K562 (cell line): ENCODE measurements at regions not wholly inside any gene's neighbourhood (a gene's known extent, or its start where the extent isn't known, plus 50 kb on each side); places are given as distances from the start of the nearest gene placed in this dataset.

ENCODE experiments used
- ATAC-seq: fragments of 200-7000 bp; cut with Tn5 transposase; 3 replicates; pipeline ENCODE4 v1.9.1; 2020; ENCODE audit warnings: moderate library complexity
- BruUV-seq: library from RNA; stranded (reverse); fragments of 400-500 nt; replicated peaks from 2 replicates; lab custom pipeline; 2021; lab: Mats Ljungman, UMichigan
- CTCF ChIA-PET: fragments of 300-600 bp; formaldehyde crosslinking; extraction: SDS; loops from one replicate; lab custom pipeline; 2021; ENCODE audit warnings: low intra/inter-chr PET ratio; lab: Yijun Ruan, JAX
- POLR2A ChIA-PET: fragments of 300-600, 350-650 bp; sonication (Branson Sonifier 250); formaldehyde crosslinking; extraction: SDS; loops from one replicate; lab custom pipeline; 2021; ENCODE audit warnings: antibody characterized with exemption, inconsistent platforms; lab: Yijun Ruan, JAX
- DNase-seq, 4 experiments: peaks; one replicate each; pipeline versions ENCODE4 v3.0.0 to v3.0.0-alpha.2; 2011 to 2018; ENCODE audit warnings: low spot score in 3 of 4, mixed read lengths in 3 of 4; ENCODE audit errors: extremely low read depth in 1 of 4
- FAIRE-seq: peaks from 2 replicates; lab custom pipeline; 2011; peaks lifted over from hg19 to GRCh38; lab: Jason Lieb, UNC
- H2AFZ ChIP-seq: 2 replicates; pipeline ENCODE4 v1.6.0; 2011; ENCODE audit warnings: low read depth, low read length, control low read depth, inconsistent platforms
- H3K27ac ChIP-seq: fragments of 200-600 bp; 3 replicates; pipeline ENCODE4 v1.8.0; 2011; ENCODE audit warnings: low read depth, mild to moderate bottlenecking, control low read depth, inconsistent platforms, low read length, moderate library complexity, mixed read lengths; ENCODE audit errors: extremely low read depth
- H3K27me3 ChIP-seq, 2 experiments: fragments of 300-600 bp in 1 of 2; 2 replicates in 1 of 2; 3 replicates in 1 of 2; pipeline versions ENCODE4 v1.6.0 to v1.8.0; 2011; ENCODE audit warnings: inconsistent platforms in 2 of 2, low read length in 2 of 2, mild to moderate bottlenecking in 1 of 2, mixed read lengths in 1 of 2, moderate library complexity in 1 of 2; ENCODE audit not compliant: control insufficient read depth in 2 of 2, insufficient read depth in 2 of 2
- H3K36me3 ChIP-seq: fragments of 300-600 bp; 3 replicates; pipeline ENCODE4 v1.8.0; 2011; ENCODE audit warnings: mild to moderate bottlenecking, low read length, inconsistent platforms; ENCODE audit not compliant: control insufficient read depth, insufficient read depth
- H3K4me1 ChIP-seq, 2 experiments: fragments of 200-600 bp in 1 of 2; replicated peaks in 1 of 2; 2 replicates in 1 of 2; 3 replicates in 1 of 2; pipeline versions ENCODE4 v1.5.1 to v1.8.0; 2011; ENCODE audit warnings: inconsistent platforms in 2 of 2, low read length in 2 of 2, mild to moderate bottlenecking in 1 of 2, mixed read lengths in 1 of 2, moderate library complexity in 1 of 2; ENCODE audit not compliant: control insufficient read depth in 2 of 2, insufficient read depth in 2 of 2
- H3K4me2 ChIP-seq: 2 replicates; pipeline ENCODE4 v1.6.1; 2011; ENCODE audit warnings: low read length, control low read depth, inconsistent platforms, mixed read lengths; ENCODE audit not compliant: insufficient read depth
- H3K4me3 ChIP-seq: fragments of 200-600 bp; sonication (generic), shearing (Covaris generic); 2 replicates; pipeline ENCODE4 v1.5.1; 2016; ENCODE audit warnings: control low read depth, inconsistent platforms
- H3K79me2 ChIP-seq: fragments of 200-600 bp; 3 replicates; pipeline ENCODE4 v1.8.0; 2011; ENCODE audit warnings: low read length, inconsistent platforms; ENCODE audit not compliant: control insufficient read depth, insufficient read depth
- H3K9ac ChIP-seq, 2 experiments: 2 replicates each; pipeline versions ENCODE4 v1.6.0 to v1.6.1; 2011; ENCODE audit warnings: low read depth in 2 of 2, low read length in 2 of 2, control low read depth in 1 of 2, inconsistent platforms in 1 of 2, mild to moderate bottlenecking in 1 of 2, mixed read lengths in 1 of 2; ENCODE audit not compliant: insufficient read depth in 1 of 2
- H3K9me1 ChIP-seq: one replicate; pipeline ENCODE4 v1.6.0; 2011; ENCODE audit warnings: inconsistent platforms, mild to moderate bottlenecking, low read length, moderate library complexity; ENCODE audit not compliant: control insufficient read depth, insufficient read depth
- H3K9me3 ChIP-seq: replicated peaks from 2 replicates; pipeline ENCODE4 v1.5.1; 2011; ENCODE audit warnings: low read depth, low read length, inconsistent platforms; ENCODE audit not compliant: control insufficient read depth, insufficient read depth
- H4K20me1 ChIP-seq: replicated peaks from 2 replicates; pipeline ENCODE4 v1.6.1; 2011; ENCODE audit warnings: low read length, inconsistent platforms, mixed read lengths; ENCODE audit not compliant: control insufficient read depth, insufficient read depth
- ATF2 ChIP-seq: sonication (generic); formaldehyde crosslinking; IDR thresholded peaks from 2 replicates; pipeline ENCODE4 v1.8.1; 2022; ENCODE audit warnings: missing genetic modification reagents
- CBX2 ChIP-seq: fragments of 200-600 bp; sonication (generic); IDR thresholded peaks from one replicate; pipeline ENCODE4 v1.6.1; 2012; ENCODE audit warnings: mild to moderate bottlenecking, low read length, inconsistent platforms; ENCODE audit not compliant: insufficient read depth, poor library complexity, severe bottlenecking
- E2F3 ChIP-seq: fragments of 250-450 bp; sonication (Bioruptor Pico); IDR thresholded peaks from 2 replicates; pipeline ENCODE4 v1.4.0; 2020; ENCODE audit warnings: mild to moderate bottlenecking
- EP300 ChIP-seq: IDR thresholded peaks from 2 replicates; pipeline ENCODE4 v1.6.1; 2012; ENCODE audit warnings: low read length, improper control_type of control experiment
- HEY1 ChIP-seq: fragments of 250-450 bp; sonication (Bioruptor Pico); IDR thresholded peaks from 2 replicates; pipeline ENCODE4 v1.5.0; 2020; ENCODE audit warnings: mild to moderate bottlenecking, moderate library complexity, borderline replicate concordance
- LARP7 ChIP-seq: fragments of 450-650 bp; IDR thresholded peaks from 2 replicates; pipeline ENCODE4 v1.6.1; 2016
- POLR2B ChIP-seq: fragments of 450-650 bp; IDR thresholded peaks from 2 replicates; pipeline ENCODE4 v1.6.1; 2018; ENCODE audit warnings: low read depth; ENCODE audit not compliant: partially characterized antibody
- PREB ChIP-seq: sonication (generic); formaldehyde crosslinking; IDR thresholded peaks from 2 replicates; pipeline ENCODE4 v1.8.1; 2023; ENCODE audit warnings: mild to moderate bottlenecking, missing genetic modification reagents
- PURB ChIP-seq: sonication (generic); formaldehyde crosslinking; IDR thresholded peaks from 2 replicates; pipeline ENCODE4 v1.9.0; 2021; ENCODE audit warnings: low read depth, mild to moderate bottlenecking, missing genetic modification reagents
- SP1 ChIP-seq: sonication (generic); formaldehyde crosslinking; IDR thresholded peaks from 2 replicates; pipeline ENCODE4 v1.8.1; 2022; ENCODE audit warnings: mild to moderate bottlenecking, missing genetic modification reagents
- ZNF143 ChIP-seq: sonication (generic); formaldehyde crosslinking; IDR thresholded peaks from 2 replicates; pipeline ENCODE4 v1.9.0; 2022; ENCODE audit warnings: mild to moderate bottlenecking, missing genetic modification reagents
- ZNF282 ChIP-seq: sonication (generic); formaldehyde crosslinking; IDR thresholded peaks from 2 replicates; pipeline ENCODE4 v1.8.1; 2023; ENCODE audit warnings: missing genetic modification reagents
- WGBS: fragments of 100-300 bp; shearing (Covaris generic); methylation state at CpG from one replicate; pipeline ENCODE4 v1.1.6; 2016; ENCODE audit warnings: low coverage, mixed read lengths; ENCODE audit not compliant: insufficient coverage; ENCODE audit errors: missing lambda C conversion rate; 5-methylcytosine and 5-hydroxymethylcytosine counted together
- in situ Hi-C: fragments of 300-500 bp; cut with MboI; formaldehyde crosslinking; loops from 4 replicates; pipeline ENCODE4 v1.15.0; 2018; ENCODE audit warnings: inconsistent platforms, mixed read lengths
- intact Hi-C: fragments of 100-400 bp; cut with micrococcal nuclease; formaldehyde crosslinking; loops from 2 replicates; pipeline ENCODE4 v1.14.2; 2022
- TF ChIP-seq, protein P1 (sequence below): fragments of 200-400 bp; formaldehyde crosslinking; IDR thresholded peaks from 2 replicates; pipeline ENCODE4 v1.6.1; 2017; ENCODE audit warnings: mild to moderate bottlenecking, low read depth, low read length, moderate library complexity

GRCh38 chr5:136420168-136420898, 55.0 kb upstream of the TRPC7 start (continued):
- TF ChIP-seq, protein P1, sequence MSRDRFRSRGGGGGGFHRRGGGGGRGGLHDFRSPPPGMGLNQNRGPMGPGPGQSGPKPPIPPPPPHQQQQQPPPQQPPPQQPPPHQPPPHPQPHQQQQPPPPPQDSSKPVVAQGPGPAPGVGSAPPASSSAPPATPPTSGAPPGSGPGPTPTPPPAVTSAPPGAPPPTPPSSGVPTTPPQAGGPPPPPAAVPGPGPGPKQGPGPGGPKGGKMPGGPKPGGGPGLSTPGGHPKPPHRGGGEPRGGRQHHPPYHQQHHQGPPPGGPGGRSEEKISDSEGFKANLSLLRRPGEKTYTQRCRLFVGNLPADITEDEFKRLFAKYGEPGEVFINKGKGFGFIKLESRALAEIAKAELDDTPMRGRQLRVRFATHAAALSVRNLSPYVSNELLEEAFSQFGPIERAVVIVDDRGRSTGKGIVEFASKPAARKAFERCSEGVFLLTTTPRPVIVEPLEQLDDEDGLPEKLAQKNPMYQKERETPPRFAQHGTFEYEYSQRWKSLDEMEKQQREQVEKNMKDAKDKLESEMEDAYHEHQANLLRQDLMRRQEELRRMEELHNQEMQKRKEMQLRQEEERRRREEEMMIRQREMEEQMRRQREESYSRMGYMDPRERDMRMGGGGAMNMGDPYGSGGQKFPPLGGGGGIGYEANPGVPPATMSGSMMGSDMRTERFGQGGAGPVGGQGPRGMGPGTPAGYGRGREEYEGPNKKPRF: no peak
- no peak for TF ChIP-seq SP1 (CRISPR knock-in tag)
- TF ChIP-seq ATF2 (CRISPR knock-in tag): no peak
- TF ChIP-seq E2F3 (CRISPR knock-in tag): no peak
- TF ChIP-seq, all 486 proteins: peak for 0

- no TSS peak for BruUV-seq
- 0% methylated on average over 4 of the region's 4 CpGs for WGBS
- no peak for TF ChIP-seq EP300
- TF ChIP-seq PURB (CRISPR knock-in tag): no peak
- TF ChIP-seq PREB (CRISPR knock-in tag): no peak
- TF ChIP-seq LARP7: no peak
- no peak for TF ChIP-seq POLR2B
- no peak for TF ChIP-seq HEY1
- TF ChIP-seq ZNF143 (CRISPR knock-in tag): no peak
- no peak for TF ChIP-seq ZNF282
- no peak for TF ChIP-seq CBX2
Measured at GRCh38 chr5:136418301-136418700, 53.0 kb upstream of the TRPC7 start.

More at GRCh38 chr5:136418301-136418700, 53.0 kb upstream of the TRPC7 start:
- no peaks in the 10 kb centered on the region for H3K79me2 ChIP-seq
- H3K9me3 ChIP-seq: no peaks in the 10 kb centered on the region
- CTCF ChIA-PET: no interaction called here
- H3K9me1 ChIP-seq: no peaks in the 10 kb centered on the region
- FAIRE-seq (no peak), DNase-seq (no peak), ATAC-seq (no peak)
- no peaks in the 10 kb centered on the region; the same call in 1 of the 2 replicates for H4K20me1 ChIP-seq
- H2AFZ ChIP-seq: no peak overlapping the region
- no peaks in the 10 kb centered on the region; a peak in 2 of 5 replicates for H3K27me3 ChIP-seq
- no peak overlapping the region for H3K4me2 ChIP-seq
- H3K9ac ChIP-seq: no peak overlapping the region
- no peaks in the 10 kb centered on the region for H3K4me1 ChIP-seq
- in situ Hi-C loops: no loop called here
- H3K4me3 ChIP-seq: no peak overlapping the region
- no peak overlapping the region for H3K27ac ChIP-seq
- POLR2A ChIA-PET: no interaction called here
- no peaks in the 10 kb centered on the region for H3K36me3 ChIP-seq
- intact Hi-C loops: no loop called here
